Breast epithelium (tissue), 3 donors: ENCODE measurements at regions not wholly inside any gene's neighbourhood (a gene's known extent, or its start where the extent isn't known, plus 50 kb on each side); places are given as distances from the start of the nearest gene placed in this dataset.

Experiments used
- CTCF ChIP-seq, 3 donors: fragments of 450-650 bp; IDR thresholded peaks; one replicate each; pipeline ENCODE4 v1.5.1; 2016 to 2017; ENCODE audit warnings: antibody characterized with exemption in 3 of 3, mild to moderate bottlenecking in 3 of 3, moderate library complexity in 3 of 3
- POLR2A ChIP-seq: fragments of 450-650 bp; IDR thresholded peaks from one replicate; pipeline ENCODE4 v1.6.1; 2016; ENCODE audit warnings: antibody characterized with exemption, mild to moderate bottlenecking, moderate library complexity
- POLR2AphosphoS5 ChIP-seq, 3 donors: sonication (generic); formaldehyde crosslinking; IDR thresholded peaks; one replicate each; pipeline ENCODE4 v1.6.1; 2017; ENCODE audit warnings: antibody characterized with exemption in 3 of 3

- TF ChIP-seq CTCF (IDR thresholded peaks at IDR 0.05) (no peak), POLR2A (no peak), POLR2AphosphoS5 (IDR thresholded peaks at IDR 0.05) (no peak)
These were observed 323.1 kb upstream of the ATP11B start for GRCh38 chr3:182470187-182470586.
